ENCODE measurements at regions not wholly inside any gene's neighbourhood (a gene's known extent, or its start where the extent isn't known, plus 50 kb on each side); places are given as distances from the start of the nearest gene placed in this dataset.

- TF ChIP-seq CTCF (IDR thresholded peaks at IDR 0.05) (no peak), POLR2AphosphoS5 (IDR thresholded peaks at IDR 0.05) (peak in 1 of 3 donors; percentile 50), POLR2A (IDR thresholded peaks at IDR 0.05) (no peak), EP300 (IDR thresholded peaks at IDR 0.05) (no peak)
These were observed 71.1 kb upstream of the SPATA12 start for GRCh38 chr3:56989169-56989976.

All from suprapubic skin (tissue), 4 donors.